ENCODE measurements at regions not wholly inside any gene's neighbourhood (a gene's known extent, or its start where the extent isn't known, plus 50 kb on each side); places are given as distances from the start of the nearest gene placed in this dataset.

- TF ChIP-seq EZH2 (optimal IDR thresholded peaks at IDR 0.05; ENCODE audit: low read depth, low read length) (no peak), CTCF (IDR thresholded peaks at IDR 0.05; ENCODE audit: low read length) (no peak), EZH2phosphoT487 (IDR thresholded peaks at IDR 0.05; ENCODE audit: low read length) (no peak)
These were observed 271.6 kb upstream of the DCN start for GRCh38 chr12:91454179-91454578.
